OCI-LY3 (cell line): ENCODE measurements at regions not wholly inside any gene's neighbourhood (a gene's known extent, or its start where the extent isn't known, plus 50 kb on each side); places are given as distances from the start of the nearest gene placed in this dataset.

Experiments
- EZH2phosphoT487 ChIP-seq: fragments of 200-600 bp; shearing (Covaris generic); IDR thresholded peaks from 2 replicates; pipeline ENCODE4 v1.6.1; 2018; ENCODE audit warnings: antibody characterized with exemption, mixed run types, low read depth
- TF ChIP-seq, protein P1 (sequence below): fragments of 200-600, 300-600 bp; sonication (generic); IDR thresholded peaks from 2 replicates; pipeline ENCODE4 v1.5.1; 2014; ENCODE audit warnings: antibody characterized with exemption, low read length, low read depth

GRCh38 chr4:18406264-18406663 lies 384.7 kb upstream of the LCORL start:
- TF ChIP-seq, protein P1, sequence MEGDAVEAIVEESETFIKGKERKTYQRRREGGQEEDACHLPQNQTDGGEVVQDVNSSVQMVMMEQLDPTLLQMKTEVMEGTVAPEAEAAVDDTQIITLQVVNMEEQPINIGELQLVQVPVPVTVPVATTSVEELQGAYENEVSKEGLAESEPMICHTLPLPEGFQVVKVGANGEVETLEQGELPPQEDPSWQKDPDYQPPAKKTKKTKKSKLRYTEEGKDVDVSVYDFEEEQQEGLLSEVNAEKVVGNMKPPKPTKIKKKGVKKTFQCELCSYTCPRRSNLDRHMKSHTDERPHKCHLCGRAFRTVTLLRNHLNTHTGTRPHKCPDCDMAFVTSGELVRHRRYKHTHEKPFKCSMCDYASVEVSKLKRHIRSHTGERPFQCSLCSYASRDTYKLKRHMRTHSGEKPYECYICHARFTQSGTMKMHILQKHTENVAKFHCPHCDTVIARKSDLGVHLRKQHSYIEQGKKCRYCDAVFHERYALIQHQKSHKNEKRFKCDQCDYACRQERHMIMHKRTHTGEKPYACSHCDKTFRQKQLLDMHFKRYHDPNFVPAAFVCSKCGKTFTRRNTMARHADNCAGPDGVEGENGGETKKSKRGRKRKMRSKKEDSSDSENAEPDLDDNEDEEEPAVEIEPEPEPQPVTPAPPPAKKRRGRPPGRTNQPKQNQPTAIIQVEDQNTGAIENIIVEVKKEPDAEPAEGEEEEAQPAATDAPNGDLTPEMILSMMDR, result no peak
- no peak for TF ChIP-seq EZH2phosphoT487
